ENCODE measurements at regions not wholly inside any gene's neighbourhood (a gene's known extent, or its start where the extent isn't known, plus 50 kb on each side); places are given as distances from the start of the nearest gene placed in this dataset.

GRCh38 chr3:190220362-190220761 is 99.7 kb upstream of the P3H2 start:
- TF ChIP-seq POLR2A (IDR thresholded peaks at IDR 0.05; ENCODE audit: low read length) (no peak), GATA1 (IDR thresholded peaks at IDR 0.05; ENCODE audit: low read depth, low read length) (no peak)
